ENCODE measurements at regions not wholly inside any gene's neighbourhood (a gene's known extent, or its start where the extent isn't known, plus 50 kb on each side); places are given as distances from the start of the nearest gene placed in this dataset.

DNA sequence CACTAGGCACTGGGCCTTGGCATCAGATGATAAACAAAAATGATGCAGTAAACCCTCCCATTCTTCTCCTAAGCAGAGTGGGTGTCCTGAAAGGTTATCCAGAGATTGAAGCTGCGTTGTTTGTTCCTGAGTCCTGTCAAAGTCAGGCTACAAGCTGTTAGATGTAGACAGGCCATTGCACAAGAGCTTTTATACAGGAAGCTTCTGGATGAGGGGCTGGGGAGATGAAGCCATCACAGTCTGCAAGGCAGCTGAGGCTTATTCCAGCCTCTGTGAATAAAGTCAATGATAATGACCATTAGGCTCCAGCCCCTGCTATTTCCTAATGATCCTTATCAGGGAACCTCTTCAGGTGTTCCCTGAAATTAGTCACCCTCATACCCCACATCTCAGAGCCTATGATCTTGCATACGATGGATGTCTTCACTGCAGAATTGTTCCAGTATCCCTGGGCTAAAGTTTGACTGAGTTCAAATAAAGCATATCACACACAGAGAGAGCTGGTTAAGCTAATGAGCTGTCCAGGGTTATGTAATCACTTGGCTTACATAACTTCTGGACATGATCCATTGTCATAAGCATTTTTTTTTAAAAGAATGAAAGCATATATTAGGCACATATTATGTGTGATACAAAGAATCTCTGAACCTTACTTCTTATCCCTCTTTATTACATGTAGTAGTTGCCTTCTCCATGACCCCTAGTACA lies 337.1 kb upstream of the OR4E1 start:
- no peak for TF ChIP-seq PHF8 (IDR thresholded peaks at IDR 0.05; ENCODE audit: borderline replicate concordance, low read depth)
- TF ChIP-seq HDAC2 (IDR thresholded peaks at IDR 0.05), result no peak
- TF ChIP-seq, protein P1, sequence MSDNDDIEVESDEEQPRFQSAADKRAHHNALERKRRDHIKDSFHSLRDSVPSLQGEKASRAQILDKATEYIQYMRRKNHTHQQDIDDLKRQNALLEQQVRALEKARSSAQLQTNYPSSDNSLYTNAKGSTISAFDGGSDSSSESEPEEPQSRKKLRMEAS (IDR thresholded peaks at IDR 0.05), result no peak
- no peak for TF ChIP-seq POLR2A (IDR thresholded peaks at IDR 0.05; ENCODE audit: low read length)
- TF ChIP-seq RAD21 (conservative IDR thresholded peaks at IDR 0.05 in 1 of 2, IDR thresholded peaks at IDR 0.05 in 1 of 2), result no peak
- TF ChIP-seq CHD4 (IDR thresholded peaks at IDR 0.05; ENCODE audit: borderline replicate concordance), result no peak
- no peak for TF ChIP-seq MAZ (IDR thresholded peaks at IDR 0.05; ENCODE audit: borderline replicate concordance, low read depth, low read length)
- TF ChIP-seq, protein P2, sequence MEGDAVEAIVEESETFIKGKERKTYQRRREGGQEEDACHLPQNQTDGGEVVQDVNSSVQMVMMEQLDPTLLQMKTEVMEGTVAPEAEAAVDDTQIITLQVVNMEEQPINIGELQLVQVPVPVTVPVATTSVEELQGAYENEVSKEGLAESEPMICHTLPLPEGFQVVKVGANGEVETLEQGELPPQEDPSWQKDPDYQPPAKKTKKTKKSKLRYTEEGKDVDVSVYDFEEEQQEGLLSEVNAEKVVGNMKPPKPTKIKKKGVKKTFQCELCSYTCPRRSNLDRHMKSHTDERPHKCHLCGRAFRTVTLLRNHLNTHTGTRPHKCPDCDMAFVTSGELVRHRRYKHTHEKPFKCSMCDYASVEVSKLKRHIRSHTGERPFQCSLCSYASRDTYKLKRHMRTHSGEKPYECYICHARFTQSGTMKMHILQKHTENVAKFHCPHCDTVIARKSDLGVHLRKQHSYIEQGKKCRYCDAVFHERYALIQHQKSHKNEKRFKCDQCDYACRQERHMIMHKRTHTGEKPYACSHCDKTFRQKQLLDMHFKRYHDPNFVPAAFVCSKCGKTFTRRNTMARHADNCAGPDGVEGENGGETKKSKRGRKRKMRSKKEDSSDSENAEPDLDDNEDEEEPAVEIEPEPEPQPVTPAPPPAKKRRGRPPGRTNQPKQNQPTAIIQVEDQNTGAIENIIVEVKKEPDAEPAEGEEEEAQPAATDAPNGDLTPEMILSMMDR (IDR thresholded peaks at IDR 0.05), result no peak
